HK-2 (cell line): ENCODE measurements at regions not wholly inside any gene's neighbourhood (a gene's known extent, or its start where the extent isn't known, plus 50 kb on each side); places are given as distances from the start of the nearest gene placed in this dataset.
"Not testable (repeated sequence)": the region's sequence is repeated elsewhere in the genome, so short reads cannot be mapped to it uniquely, and the experiment has no call there.

Experiments used
- DNase-seq: peaks from one replicate; pipeline ENCODE4 v3.0.0-alpha.2; 2018; ENCODE audit not compliant: unreplicated experiment

DNA sequence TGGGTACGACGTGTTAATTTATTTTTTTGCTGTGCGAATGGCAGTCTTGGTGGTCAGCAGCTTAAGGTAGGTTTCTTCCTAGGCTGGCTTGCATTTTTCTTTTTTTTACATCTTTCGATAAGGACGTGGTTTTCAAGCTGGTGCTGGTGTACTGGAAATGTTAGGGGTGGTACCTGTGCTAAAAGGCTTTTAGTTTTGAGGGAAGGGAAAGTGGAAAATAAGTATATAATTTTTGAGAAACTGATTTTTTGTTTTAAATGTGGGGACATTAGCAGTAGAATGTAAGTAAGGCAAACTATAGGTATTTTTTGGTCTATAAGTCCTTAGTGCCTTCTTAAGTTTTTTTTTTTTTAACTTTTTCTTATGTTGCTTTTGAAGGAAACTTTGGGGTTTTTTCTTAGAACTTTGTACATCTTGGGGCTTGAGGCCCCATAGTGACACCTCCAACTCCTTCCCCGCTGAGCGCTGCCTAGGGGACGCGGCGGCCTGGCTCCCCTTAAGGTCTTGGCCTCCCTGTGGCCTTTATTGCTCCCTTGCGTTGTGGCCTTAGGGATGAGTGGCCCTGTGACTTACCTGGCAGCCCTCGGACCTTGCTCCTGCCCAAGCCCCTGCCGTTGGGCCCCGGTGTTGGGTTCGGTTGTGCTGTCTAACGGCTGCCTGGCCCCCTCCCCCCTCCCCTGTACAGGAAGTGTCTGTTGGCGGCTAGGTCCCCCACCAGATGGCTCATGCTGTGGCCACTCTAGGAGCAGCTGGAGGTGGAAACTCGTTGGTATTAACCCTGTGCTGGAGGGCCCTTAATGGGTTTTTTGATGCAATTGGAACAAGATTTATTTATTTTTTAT lies 88.0 kb upstream of the RPRML start:
- DNase-seq: peak; percentile 84

DNA sequence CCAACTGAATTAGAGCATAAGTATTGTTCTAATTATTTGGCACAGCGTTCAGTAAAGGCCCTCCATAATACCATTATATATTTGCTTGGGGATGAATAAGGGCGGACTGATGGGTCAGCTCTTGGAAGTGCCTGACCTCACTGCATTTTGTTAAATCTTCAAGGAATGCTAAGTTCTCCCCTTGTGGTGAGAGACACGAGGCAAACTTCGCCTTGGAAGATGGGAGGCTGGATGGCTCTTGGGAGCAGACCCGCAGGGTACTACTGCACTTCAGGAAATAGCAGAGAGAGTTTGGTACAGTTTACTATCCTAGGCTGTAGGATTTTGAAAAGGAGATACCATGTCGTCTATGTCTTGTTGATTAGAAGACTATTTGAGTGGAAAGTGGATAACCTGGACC lies 87.0 kb upstream of the RPRML start:
- DNase-seq: no peak

GRCh38 chr17:47064684-47065083 lies 85.6 kb upstream of the RPRML start:
- no peak for DNase-seq

DNA sequence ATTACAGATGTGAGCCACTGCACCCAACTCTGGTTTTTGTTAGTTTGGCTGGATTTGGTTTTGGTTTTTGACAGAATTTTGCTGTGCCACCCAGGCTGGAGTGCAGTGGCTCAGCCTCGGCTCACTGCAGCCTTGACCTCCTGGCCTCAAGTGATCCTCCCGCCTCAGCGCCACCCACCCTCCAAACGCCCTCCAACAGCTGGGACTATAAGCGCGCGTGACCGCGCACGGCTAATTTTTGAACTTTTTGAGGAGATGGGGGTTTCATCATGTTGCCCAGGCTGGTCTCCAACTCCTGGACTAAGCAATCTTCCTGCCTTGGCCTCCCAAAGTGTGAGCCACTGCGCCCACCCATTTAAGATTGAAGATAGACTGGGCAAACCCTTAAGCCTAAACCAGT lies 84.4 kb upstream of the RPRML start:
- DNase-seq: no peak

DNA sequence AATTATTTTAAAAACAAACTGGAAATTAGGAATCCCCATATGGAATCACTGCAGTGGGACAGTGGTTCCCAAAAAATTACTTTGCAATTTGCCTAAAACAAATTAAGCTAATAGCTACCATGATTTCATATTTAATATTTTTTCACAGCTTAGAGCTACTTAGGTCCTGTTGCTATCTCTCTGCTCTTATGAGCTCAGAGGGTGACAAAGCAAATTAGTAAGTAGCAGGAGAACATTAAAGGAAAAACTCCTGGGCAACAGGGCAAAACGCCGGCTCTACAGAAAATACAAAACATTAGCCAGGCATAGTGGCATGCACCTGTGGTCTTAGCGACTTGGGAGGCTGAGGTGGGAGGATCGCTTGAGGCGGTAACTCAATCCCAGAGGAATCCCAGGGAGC lies 83.8 kb upstream of the RPRML start:
- not testable (repeated sequence) for DNase-seq

DNA sequence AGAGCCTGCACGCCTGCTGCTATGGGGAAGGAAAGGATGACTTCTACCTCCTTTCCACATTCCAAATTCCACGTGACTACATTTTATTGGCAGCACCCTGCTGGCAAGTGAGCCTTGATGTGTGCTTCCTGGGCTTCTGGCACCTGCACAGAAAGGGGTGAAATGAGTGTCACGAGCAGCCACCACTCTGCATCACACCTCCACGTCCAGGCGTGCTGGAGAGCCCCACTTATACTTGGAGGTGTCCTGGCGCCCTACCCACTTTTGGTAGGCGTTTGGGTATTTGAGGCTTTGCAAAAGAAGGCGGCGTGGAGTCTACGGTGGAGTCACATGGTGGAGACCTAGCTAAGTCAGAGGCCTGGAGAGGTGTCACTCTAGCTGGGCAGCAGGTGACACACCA lies 81.0 kb upstream of the RPRML start:
- not testable (repeated sequence) for DNase-seq

- no peak for DNase-seq
Observed at GRCh38 chr17:47057830-47058229, 78.8 kb upstream of the RPRML start.

DNA sequence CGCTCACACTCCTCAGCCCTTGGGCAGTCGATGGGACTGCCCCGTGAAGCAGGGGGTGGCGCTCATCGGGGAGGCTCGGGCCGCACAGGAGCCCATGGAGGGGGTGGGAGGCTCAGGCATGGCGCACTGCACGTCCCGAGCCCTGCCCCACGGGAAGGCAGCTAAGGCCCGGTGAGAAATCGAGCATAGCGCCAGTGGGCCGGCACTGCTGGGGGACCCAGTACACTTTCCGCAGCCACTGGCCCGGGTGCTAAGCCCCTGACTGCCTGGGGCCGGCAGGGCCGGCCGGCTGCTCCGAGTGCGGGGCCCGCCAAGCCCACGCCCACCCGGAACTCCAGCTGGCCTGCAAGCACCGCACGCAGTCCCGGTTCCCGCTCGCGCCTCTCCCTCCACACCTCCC lies 78.2 kb upstream of the RPRML start:
- not testable (repeated sequence) for DNase-seq

DNA sequence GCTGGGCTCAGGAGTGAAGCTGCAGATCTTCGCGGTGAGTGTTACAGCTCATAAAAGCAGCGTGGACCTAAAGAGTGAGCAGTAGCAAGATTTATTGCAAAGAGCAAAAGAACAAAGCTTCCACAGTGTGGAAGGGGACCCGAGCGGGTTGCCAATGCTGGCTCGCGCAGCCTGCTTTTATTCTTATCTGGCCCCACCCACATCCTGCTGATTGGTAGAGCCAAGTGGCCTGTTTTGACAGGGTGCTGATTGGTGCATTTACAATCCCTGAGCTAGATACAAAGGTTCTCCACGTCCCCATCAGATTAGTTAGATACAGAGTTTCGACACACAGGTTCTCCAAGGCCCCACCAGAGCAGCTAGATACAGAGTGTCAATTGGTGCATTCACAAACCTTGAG lies 77.6 kb upstream of the RPRML start:
- not testable (repeated sequence) for DNase-seq
